GM19395 (cell line): ENCODE measurements at regions not wholly inside any gene's neighbourhood (a gene's known extent, or its start where the extent isn't known, plus 50 kb on each side); places are given as distances from the start of the nearest gene placed in this dataset.

Source experiments
- ATAC-seq: cut with Tn5 transposase; IDR thresholded peaks from one replicate; pipeline ENCODE4 v1.9.1; 2021; ENCODE audit warnings: mild to moderate bottlenecking, moderate library complexity; ENCODE audit not compliant: unreplicated experiment

GRCh38 chr11:10908215-10908951, 50.5 kb upstream of the ZBED5 start:
- ATAC-seq, result no peak
